Transverse colon (tissue), 4 donors: ENCODE measurements at regions not wholly inside any gene's neighbourhood (a gene's known extent, or its start where the extent isn't known, plus 50 kb on each side); places are given as distances from the start of the nearest gene placed in this dataset.

ENCODE experiments used
- CTCF ChIP-seq, 5 experiments: fragments of 200-600 bp in 3 of 5; fragments of 450-650 bp in 2 of 5; sonication (generic) in 3 of 5; IDR thresholded peaks; 1 replicate in 2 of 5; 2 replicates in 3 of 5; pipeline ENCODE4 v1.5.1; 2016 to 2017; ENCODE audit warnings: antibody characterized with exemption in 5 of 5, inconsistent platforms in 3 of 5, mild to moderate bottlenecking in 2 of 5, moderate library complexity in 1 of 5
- EP300 ChIP-seq: sonication (generic); formaldehyde crosslinking; IDR thresholded peaks from one replicate; pipeline ENCODE4 v1.6.1; 2017; ENCODE audit warnings: antibody characterized with exemption, low read depth
- POLR2A ChIP-seq: fragments of 450-650 bp; IDR thresholded peaks from one replicate; pipeline ENCODE4 v1.6.1; 2016; ENCODE audit warnings: antibody characterized with exemption, mild to moderate bottlenecking, moderate library complexity
- POLR2AphosphoS5 ChIP-seq, 3 donors: sonication (generic); formaldehyde crosslinking; IDR thresholded peaks; one replicate each; pipeline ENCODE4 v1.6.1; 2016; ENCODE audit warnings: antibody characterized with exemption in 3 of 3

- TF ChIP-seq POLR2A: no peak
- no peak for TF ChIP-seq POLR2AphosphoS5 (IDR thresholded peaks at IDR 0.05)
- TF ChIP-seq CTCF (IDR thresholded peaks at IDR 0.05): no peak
- TF ChIP-seq EP300: no peak
Observed at GRCh38 chr13:19058566-19058965, 123.1 kb downstream of the TUBA3C start.
